ENCODE measurements at regions not wholly inside any gene's neighbourhood (a gene's known extent, or its start where the extent isn't known, plus 50 kb on each side); places are given as distances from the start of the nearest gene placed in this dataset.

DNA sequence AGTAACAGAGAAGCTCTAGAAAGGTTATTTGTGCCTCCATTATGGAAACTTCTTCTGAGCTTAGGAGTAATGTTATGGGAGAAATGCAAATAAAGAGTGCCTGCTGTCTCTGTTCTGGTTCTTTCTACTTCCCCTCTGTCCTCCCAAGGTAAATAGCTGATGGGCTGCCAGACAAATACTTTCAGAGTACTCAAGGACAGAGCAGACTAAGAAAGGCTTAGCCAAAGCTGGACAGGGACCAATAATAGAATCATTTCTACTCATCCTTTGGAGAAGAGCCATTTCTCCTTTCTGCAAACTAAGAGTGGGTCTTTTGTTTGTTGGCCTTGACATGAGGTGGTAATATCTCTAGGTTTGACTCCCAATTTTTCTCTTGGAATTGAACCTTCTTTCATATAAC lies 136.1 kb downstream of the MID1IP1 start:
- H3K4me1 ChIP-seq: no peaks in the 10 kb centered on the region
- TF ChIP-seq POLR2A (IDR thresholded peaks at IDR 0.05) (no peak), POLR2AphosphoS5 (IDR thresholded peaks at IDR 0.05) (no peak)
- TF ChIP-seq, protein P1, sequence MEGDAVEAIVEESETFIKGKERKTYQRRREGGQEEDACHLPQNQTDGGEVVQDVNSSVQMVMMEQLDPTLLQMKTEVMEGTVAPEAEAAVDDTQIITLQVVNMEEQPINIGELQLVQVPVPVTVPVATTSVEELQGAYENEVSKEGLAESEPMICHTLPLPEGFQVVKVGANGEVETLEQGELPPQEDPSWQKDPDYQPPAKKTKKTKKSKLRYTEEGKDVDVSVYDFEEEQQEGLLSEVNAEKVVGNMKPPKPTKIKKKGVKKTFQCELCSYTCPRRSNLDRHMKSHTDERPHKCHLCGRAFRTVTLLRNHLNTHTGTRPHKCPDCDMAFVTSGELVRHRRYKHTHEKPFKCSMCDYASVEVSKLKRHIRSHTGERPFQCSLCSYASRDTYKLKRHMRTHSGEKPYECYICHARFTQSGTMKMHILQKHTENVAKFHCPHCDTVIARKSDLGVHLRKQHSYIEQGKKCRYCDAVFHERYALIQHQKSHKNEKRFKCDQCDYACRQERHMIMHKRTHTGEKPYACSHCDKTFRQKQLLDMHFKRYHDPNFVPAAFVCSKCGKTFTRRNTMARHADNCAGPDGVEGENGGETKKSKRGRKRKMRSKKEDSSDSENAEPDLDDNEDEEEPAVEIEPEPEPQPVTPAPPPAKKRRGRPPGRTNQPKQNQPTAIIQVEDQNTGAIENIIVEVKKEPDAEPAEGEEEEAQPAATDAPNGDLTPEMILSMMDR (IDR thresholded peaks at IDR 0.05 in 8 of 11, conservative IDR thresholded peaks at IDR 0.05 in 3 of 11): no peak
- H3K36me3 ChIP-seq: no peaks in the 10 kb centered on the region
- H3K27me3 ChIP-seq (replicated peaks in 1 of 7): peaks cover 0 to 4% (median 0%) of the 10 kb centered on the region in 7 donors
- no peak overlapping the region for H3K27ac ChIP-seq
- H3K4me3 ChIP-seq: no peak overlapping the region
- H3K9me3 ChIP-seq: peaks cover 0 to 8% (median 0%) of the 10 kb centered on the region in 8 donors
- intact Hi-C loops (cut with DNase I; ENCODE audit: low total_unique reads): no loop called here
- DNase-seq: no peak

DNA sequence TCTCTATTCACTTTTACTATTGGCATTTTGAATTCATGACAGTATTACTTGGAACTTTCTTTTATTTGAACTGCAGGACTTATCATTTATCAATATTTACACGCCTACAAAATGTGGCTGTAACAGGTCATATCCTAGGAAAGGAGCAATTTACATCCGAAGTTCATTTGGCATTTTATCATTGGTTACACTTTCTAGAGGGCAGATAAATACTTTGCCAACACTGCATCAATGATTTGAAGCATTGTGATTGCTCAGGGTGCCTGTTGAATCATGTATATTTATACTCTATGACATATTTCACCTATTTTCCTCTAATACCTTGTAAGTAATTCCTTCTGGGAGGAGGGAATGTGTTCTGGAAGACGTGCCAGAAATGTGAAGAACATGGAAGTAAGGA lies 136.7 kb downstream of the MID1IP1 start:
- H3K4me1 ChIP-seq: no peaks in the 10 kb centered on the region
- H3K9me3 ChIP-seq: peaks cover 0 to 13% (median 0%) of the 10 kb centered on the region in 8 donors
- H3K27ac ChIP-seq: no peak overlapping the region
- WGBS, 5 donors: 45 to 82% (median 69%) methylated on average over 3 of the region's 3 CpGs
- intact Hi-C loops (cut with DNase I; ENCODE audit: low total_unique reads): no loop called here
- H3K36me3 ChIP-seq: no peaks in the 10 kb centered on the region
- TF ChIP-seq, protein P1 (IDR thresholded peaks at IDR 0.05 in 8 of 11, conservative IDR thresholded peaks at IDR 0.05 in 3 of 11): no peak
- TF ChIP-seq POLR2A (IDR thresholded peaks at IDR 0.05): no peak
- no peak for TF ChIP-seq POLR2AphosphoS5 (IDR thresholded peaks at IDR 0.05)
- DNase-seq: no peak
- H3K27me3 ChIP-seq (replicated peaks in 1 of 7): peaks cover 0 to 4% (median 0%) of the 10 kb centered on the region in 7 donors
- no peak overlapping the region for H3K4me3 ChIP-seq

DNA sequence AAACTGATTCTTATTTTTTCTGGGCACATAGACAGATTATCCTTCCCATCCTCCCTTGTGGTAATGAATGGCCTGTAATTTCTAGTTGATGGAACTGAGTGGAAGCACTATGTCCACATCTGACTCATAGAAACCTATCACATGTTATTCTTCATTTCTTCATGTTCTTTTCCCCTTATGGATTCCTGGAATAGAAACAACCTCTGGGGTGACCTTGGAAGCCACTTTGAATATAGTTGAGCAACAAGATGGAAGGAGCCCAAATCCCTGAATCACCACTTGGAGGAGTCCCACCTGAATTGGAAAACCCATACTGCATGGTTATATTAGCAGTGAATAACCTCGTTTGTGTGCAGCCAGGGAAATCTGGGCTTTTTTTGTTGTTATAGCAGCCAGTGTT lies 137.8 kb downstream of the MID1IP1 start:
- Histone ChIP-seq H3K36me3 (no peaks in the 10 kb centered on the region), H3K27me3 (replicated peaks in 1 of 7) (peaks cover 0 to 4% (median 0%) of the 10 kb centered on the region in 7 donors), H3K4me3 (no peak overlapping the region), H3K27ac (no peak overlapping the region), H3K4me1 (no peaks in the 10 kb centered on the region), H3K9me3 (peaks cover 0 to 24% (median 0%) of the 10 kb centered on the region in 8 donors)
- intact Hi-C loops (cut with DNase I; ENCODE audit: low total_unique reads): no loop called here
- 33 to 94% (median 63%) methylated on average over 1 of the region's 1 CpG for WGBS, 5 donors
- no peak for DNase-seq
- TF ChIP-seq, protein P1 (IDR thresholded peaks at IDR 0.05 in 8 of 11, conservative IDR thresholded peaks at IDR 0.05 in 3 of 11): no peak
- TF ChIP-seq POLR2A (IDR thresholded peaks at IDR 0.05): no peak
- TF ChIP-seq POLR2AphosphoS5 (IDR thresholded peaks at IDR 0.05): no peak

DNA sequence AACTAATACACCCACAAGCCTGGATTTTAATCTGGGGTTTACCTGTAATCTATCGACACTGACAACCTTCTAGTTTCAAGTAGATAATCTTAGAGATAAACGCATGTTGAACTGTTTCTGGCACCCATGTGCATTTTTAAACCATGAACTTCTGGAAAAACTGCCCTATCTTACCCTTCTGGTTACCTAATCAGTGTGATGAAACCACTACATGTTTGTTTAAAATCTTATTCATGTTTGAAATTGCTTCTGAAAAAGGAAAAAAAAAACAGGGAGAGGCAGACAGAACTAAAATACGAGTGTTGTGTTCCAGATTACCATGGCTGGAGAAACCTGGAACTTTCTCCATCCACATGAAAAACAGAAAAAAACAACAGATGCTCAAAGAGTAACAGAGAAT lies 139.3 kb downstream of the MID1IP1 start:
- intact Hi-C loops (cut with DNase I; ENCODE audit: low total_unique reads): no loop called here
- Histone ChIP-seq H3K4me3 (no peak overlapping the region), H3K36me3 (no peaks in the 10 kb centered on the region), H3K9me3 (peaks cover 0 to 36% (median 0%) of the 10 kb centered on the region in 8 donors), H3K27ac (no peak overlapping the region), H3K4me1 (no peaks in the 10 kb centered on the region), H3K27me3 (replicated peaks in 1 of 7) (peaks cover 0 to under 1% (median 0%) of the 10 kb centered on the region in 7 donors)
- 61 to 90% (median 85%) methylated on average over 3 of the region's 3 CpGs for WGBS, 5 donors
- no peak for DNase-seq
- TF ChIP-seq POLR2A (IDR thresholded peaks at IDR 0.05): no peak
- TF ChIP-seq, protein P1 (IDR thresholded peaks at IDR 0.05 in 8 of 11, conservative IDR thresholded peaks at IDR 0.05 in 3 of 11): no peak
- TF ChIP-seq POLR2AphosphoS5 (IDR thresholded peaks at IDR 0.05): no peak

All from spleen (tissue), 11 donors.